Left lung (tissue), 4 donors: ENCODE measurements at regions not wholly inside any gene's neighbourhood (a gene's known extent, or its start where the extent isn't known, plus 50 kb on each side); places are given as distances from the start of the nearest gene placed in this dataset.

Experiments
- ATAC-seq: fragments of 200-7000 bp; cut with Tn5 transposase; one replicate; pipeline ENCODE4 v1.9.1; 2020; ENCODE audit warnings: moderate library complexity
- DNase-seq, 4 donors: peaks; one replicate each; pipeline ENCODE4 v3.0.0-alpha.2; 2013 to 2020
- H3K27ac ChIP-seq, 2 donors: fragments of 200-600 bp; sonication (generic) in 1 of 2; one replicate each; pipeline versions ENCODE4 v1.5.0 to v1.8.0; 2020 to 2021
- H3K27me3 ChIP-seq, 2 donors: fragments of 200-600 bp; sonication (generic) in 1 of 2; one replicate each; pipeline versions ENCODE4 v1.5.0 to v1.8.0; 2020 to 2021
- H3K36me3 ChIP-seq, 2 donors: fragments of 200-600 bp; sonication (generic) in 1 of 2; one replicate each; pipeline versions ENCODE4 v1.5.0 to v1.8.0; 2020 to 2021
- H3K4me1 ChIP-seq, 2 donors: fragments of 200-600 bp; one replicate each; pipeline ENCODE4 v1.8.0; 2021
- H3K4me3 ChIP-seq, 2 donors: fragments of 200-600 bp; sonication (generic) in 1 of 2; one replicate each; pipeline versions ENCODE4 v1.5.0 to v1.8.0; 2020 to 2021; ENCODE audit warnings: mild to moderate bottlenecking in 1 of 2
- H3K9me3 ChIP-seq, 2 donors: fragments of 200-600 bp; sonication (generic) in 1 of 2; one replicate each; pipeline versions ENCODE4 v1.5.0 to v1.8.0; 2020 to 2021
- intact Hi-C, 2 donors: fragments of 100-400 bp; cut with DNase I; formaldehyde crosslinking; loops; one replicate each; pipeline versions ENCODE4 v1.11.2 to v1.14.2; 2022
- TF ChIP-seq, protein P1 (sequence below), 2 donors: fragments of 200-600 bp; sonication (generic) in 1 of 2; IDR thresholded peaks; one replicate each; pipeline versions ENCODE4 v1.5.0 to v1.8.0; 2021; ENCODE audit warnings: antibody characterized with exemption in 2 of 2
- donor health status: DM: no; HTN: yes; CAD: no.
- donor health status: DM: no; HTN: no; CAD: no.

DNA sequence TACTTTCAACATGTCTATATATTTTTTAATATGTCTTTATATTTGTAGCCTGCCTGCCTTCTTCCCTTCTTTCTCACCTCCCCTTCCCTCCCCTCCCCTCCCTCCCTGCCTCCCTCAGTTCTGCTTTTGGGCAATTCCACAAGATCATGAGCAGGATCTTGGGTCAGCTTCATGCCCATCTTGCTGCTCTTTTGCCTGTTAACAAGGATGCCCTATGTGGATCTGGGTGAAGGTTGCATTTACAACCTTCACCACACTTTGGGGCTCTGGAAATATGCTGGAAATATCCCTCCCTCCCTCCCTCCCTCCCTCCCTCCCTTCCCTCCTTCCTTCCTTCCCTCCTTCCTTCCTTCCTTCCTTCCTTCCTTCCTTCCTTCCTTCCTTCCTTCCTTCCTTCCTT, 334.1 kb upstream of the FAM98A start:
- no peaks in the 10 kb centered on the region for H3K27me3 ChIP-seq
- no peak for ATAC-seq
- no peaks in the 10 kb centered on the region for H3K9me3 ChIP-seq
- no peak overlapping the region for H3K27ac ChIP-seq
- no peaks in the 10 kb centered on the region for H3K36me3 ChIP-seq
- TF ChIP-seq, protein P1, sequence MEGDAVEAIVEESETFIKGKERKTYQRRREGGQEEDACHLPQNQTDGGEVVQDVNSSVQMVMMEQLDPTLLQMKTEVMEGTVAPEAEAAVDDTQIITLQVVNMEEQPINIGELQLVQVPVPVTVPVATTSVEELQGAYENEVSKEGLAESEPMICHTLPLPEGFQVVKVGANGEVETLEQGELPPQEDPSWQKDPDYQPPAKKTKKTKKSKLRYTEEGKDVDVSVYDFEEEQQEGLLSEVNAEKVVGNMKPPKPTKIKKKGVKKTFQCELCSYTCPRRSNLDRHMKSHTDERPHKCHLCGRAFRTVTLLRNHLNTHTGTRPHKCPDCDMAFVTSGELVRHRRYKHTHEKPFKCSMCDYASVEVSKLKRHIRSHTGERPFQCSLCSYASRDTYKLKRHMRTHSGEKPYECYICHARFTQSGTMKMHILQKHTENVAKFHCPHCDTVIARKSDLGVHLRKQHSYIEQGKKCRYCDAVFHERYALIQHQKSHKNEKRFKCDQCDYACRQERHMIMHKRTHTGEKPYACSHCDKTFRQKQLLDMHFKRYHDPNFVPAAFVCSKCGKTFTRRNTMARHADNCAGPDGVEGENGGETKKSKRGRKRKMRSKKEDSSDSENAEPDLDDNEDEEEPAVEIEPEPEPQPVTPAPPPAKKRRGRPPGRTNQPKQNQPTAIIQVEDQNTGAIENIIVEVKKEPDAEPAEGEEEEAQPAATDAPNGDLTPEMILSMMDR (IDR thresholded peaks at IDR 0.05): no peak
- intact Hi-C loops: no loop called here
- no peaks in the 10 kb centered on the region for H3K4me1 ChIP-seq
- DNase-seq: no peak
- no peak overlapping the region for H3K4me3 ChIP-seq

DNA sequence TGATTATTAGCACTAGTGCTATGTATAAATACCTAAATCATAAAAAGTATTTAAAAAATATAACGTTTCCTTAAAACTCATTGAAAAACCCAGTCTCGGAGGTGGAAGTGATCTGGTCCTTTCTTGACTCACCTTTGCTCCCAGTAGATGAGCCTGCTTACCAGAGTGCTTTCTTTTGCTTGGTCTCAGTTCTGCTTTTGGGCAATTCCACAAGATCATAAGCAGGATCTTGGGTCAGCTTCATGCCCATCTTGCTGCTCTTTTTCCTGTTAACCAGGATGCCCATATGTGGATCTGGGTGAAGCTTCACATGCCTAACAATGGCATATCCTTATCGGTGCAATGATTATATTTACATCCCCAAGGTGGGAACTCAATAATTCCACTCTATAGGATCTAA, 332.1 kb upstream of the FAM98A start:
- intact Hi-C loops: no loop called here

DNA sequence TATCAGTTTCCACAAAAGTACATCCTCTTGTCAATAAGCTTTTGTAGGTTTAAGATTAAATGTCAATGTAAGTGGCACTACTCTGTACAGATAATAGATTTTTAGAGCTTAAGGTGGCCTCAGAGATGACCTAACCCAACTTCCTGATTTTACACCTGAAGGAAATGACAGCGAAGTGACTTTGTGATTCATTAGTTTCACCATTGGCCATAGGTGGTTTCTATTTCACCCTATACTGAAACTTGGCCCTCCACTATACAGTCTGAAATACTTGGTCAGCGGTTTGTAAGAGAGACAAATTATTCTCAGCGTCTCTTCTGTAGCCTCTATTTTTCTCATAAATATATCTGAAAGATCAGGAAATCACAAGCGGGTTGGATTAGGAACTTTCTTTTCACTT, 330.4 kb upstream of the FAM98A start:
- TF ChIP-seq, protein P1 (IDR thresholded peaks at IDR 0.05): no peak
- ATAC-seq: no peak
- intact Hi-C loops: no loop called here
- Histone ChIP-seq H3K27ac (no peak overlapping the region), H3K4me1 (no peaks in the 10 kb centered on the region), H3K27me3 (no peaks in the 10 kb centered on the region), H3K9me3 (no peaks in the 10 kb centered on the region), H3K36me3 (no peaks in the 10 kb centered on the region), H3K4me3 (no peak overlapping the region)
- DNase-seq: no peak

More for the DNA sequence above, 332.1 kb upstream of the FAM98A start:
- DNase-seq (no peak), ATAC-seq (no peak)
- no peaks in the 10 kb centered on the region for H3K27me3 ChIP-seq
- TF ChIP-seq, protein P1 (IDR thresholded peaks at IDR 0.05): no peak
- H3K27ac ChIP-seq: no peak overlapping the region
- no peaks in the 10 kb centered on the region for H3K4me1 ChIP-seq
- H3K9me3 ChIP-seq: no peaks in the 10 kb centered on the region
- H3K36me3 ChIP-seq: no peaks in the 10 kb centered on the region
- no peak overlapping the region for H3K4me3 ChIP-seq

DNA sequence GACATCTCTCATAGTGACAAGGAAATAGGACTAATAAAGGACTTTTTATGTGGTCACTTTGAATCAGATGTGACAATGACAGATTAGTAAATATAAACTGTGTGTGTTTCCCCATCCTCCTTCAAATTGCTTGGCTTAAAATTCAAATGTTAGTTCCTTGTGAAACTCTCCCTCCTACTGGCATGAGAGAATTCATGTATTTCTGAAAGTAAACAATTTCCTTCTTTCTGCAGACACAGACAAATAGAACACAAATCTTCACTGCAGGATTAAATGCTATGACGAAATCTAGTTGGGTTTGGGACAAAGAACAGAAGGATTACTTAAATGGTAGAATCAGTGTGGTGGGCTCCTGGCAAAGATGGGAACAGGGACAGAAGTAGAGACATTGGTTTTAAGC, 328.7 kb upstream of the FAM98A start:
- TF ChIP-seq, protein P1 (IDR thresholded peaks at IDR 0.05): no peak
- intact Hi-C loops: no loop called here
- DNase-seq (peak in 1 of 4 donors; percentile 26), ATAC-seq (no peak)
- Histone ChIP-seq H3K36me3 (no peaks in the 10 kb centered on the region), H3K4me1 (no peaks in the 10 kb centered on the region), H3K4me3 (no peak overlapping the region), H3K27ac (no peak overlapping the region), H3K9me3 (no peaks in the 10 kb centered on the region), H3K27me3 (no peaks in the 10 kb centered on the region)

DNA sequence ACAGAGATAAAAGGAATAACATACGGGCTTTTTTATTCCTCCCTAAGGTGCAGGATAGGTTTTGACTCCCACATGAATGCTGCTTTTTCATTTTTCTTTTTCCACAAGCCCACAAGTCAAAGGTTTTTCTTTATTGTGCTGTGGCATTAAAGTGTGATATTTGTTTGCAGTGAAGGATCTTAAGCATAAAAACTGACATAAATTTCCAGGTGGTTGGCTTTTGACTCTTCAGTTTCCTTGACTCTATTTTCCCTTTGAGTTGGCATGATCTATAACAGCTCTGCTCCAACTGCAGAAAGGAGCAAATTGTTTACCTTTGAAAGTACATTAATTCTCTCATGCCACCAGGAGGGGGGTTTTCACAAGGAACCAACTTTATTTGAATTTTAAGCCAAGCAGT, 326.2 kb upstream of the FAM98A start:
- intact Hi-C loops: no loop called here
- H3K4me3 ChIP-seq: no peak overlapping the region
- no peak for ATAC-seq
- H3K36me3 ChIP-seq: no peaks in the 10 kb centered on the region
- DNase-seq: no peak
- TF ChIP-seq, protein P1 (IDR thresholded peaks at IDR 0.05): no peak
- no peaks in the 10 kb centered on the region for H3K4me1 ChIP-seq
- no peaks in the 10 kb centered on the region for H3K9me3 ChIP-seq
- H3K27me3 ChIP-seq: no peaks in the 10 kb centered on the region
- no peak overlapping the region for H3K27ac ChIP-seq
